ENCODE measurements at regions not wholly inside any gene's neighbourhood (a gene's known extent, or its start where the extent isn't known, plus 50 kb on each side); places are given as distances from the start of the nearest gene placed in this dataset.
"Not testable (repeated sequence)": the region's sequence is repeated elsewhere in the genome, so short reads cannot be mapped to it uniquely, and the experiment has no call there.

GRCh38 chr21:8695889-8696288 lies 1825.5 kb upstream of the TPTE start:
- in situ Hi-C loops (cut with MboI; ENCODE audit: low sequenced_read_pairs); H3K9me3 ChIP-seq; H3K36me3 ChIP-seq (replicated peaks); H3K4me1 ChIP-seq; H3K27me3 ChIP-seq (ENCODE audit: low read depth); DNase-seq (ENCODE audit: low spot score in 2 of 2); H3K4me3 ChIP-seq: not testable (repeated sequence)

- DNase-seq (ENCODE audit: low spot score in 2 of 2), result peak in 1 of 2 experiments; percentile 23
These were observed 1820.1 kb upstream of the TPTE start for GRCh38 chr21:8701297-8701696.

GRCh38 chr21:8705829-8706228 lies 1815.6 kb upstream of the TPTE start:
- H3K27me3 ChIP-seq (ENCODE audit: low read depth); H3K4me1 ChIP-seq; H3K9me3 ChIP-seq; DNase-seq (ENCODE audit: low spot score in 2 of 2); H3K36me3 ChIP-seq (replicated peaks); H3K4me3 ChIP-seq; in situ Hi-C loops (cut with MboI; ENCODE audit: low sequenced_read_pairs): not testable (repeated sequence)

More at GRCh38 chr21:8701297-8701696, 1820.1 kb upstream of the TPTE start:
- H3K4me1 ChIP-seq; H3K27me3 ChIP-seq (ENCODE audit: low read depth); in situ Hi-C loops (cut with MboI; ENCODE audit: low sequenced_read_pairs); H3K9me3 ChIP-seq; H3K36me3 ChIP-seq (replicated peaks); H3K4me3 ChIP-seq: not testable (repeated sequence)
